C4-2B (cell line): ENCODE measurements at regions not wholly inside any gene's neighbourhood (a gene's known extent, or its start where the extent isn't known, plus 50 kb on each side); places are given as distances from the start of the nearest gene placed in this dataset.
"Not testable (repeated sequence)": the region's sequence is repeated elsewhere in the genome, so short reads cannot be mapped to it uniquely, and the experiment has no call there.

Experiments used
- H3K27ac ChIP-seq: fragments of 450-650 bp; 2 replicates; pipeline ENCODE4 v1.5.1; 2017
- CTCF ChIP-seq: fragments of 450-650 bp; conservative IDR thresholded peaks from 2 replicates; pipeline ENCODE4 v1.5.1; 2017; ENCODE audit warnings: mild to moderate bottlenecking
- ZFX ChIP-seq: fragments of 450-650 bp; IDR thresholded peaks from 2 replicates; pipeline ENCODE4 v1.6.1; 2017

- TF ChIP-seq CTCF (no peak), ZFX (no peak)
- H3K27ac ChIP-seq: no peak overlapping the region
Measured at GRCh38 chr18:22525883-22526282, 108.2 kb upstream of the CTAGE1 start.

- TF ChIP-seq ZFX: no peak
- no peak overlapping the region for H3K27ac ChIP-seq
Measured at GRCh38 chr18:22528291-22528690, 110.6 kb upstream of the CTAGE1 start.

GRCh38 chr18:22534706-22535105, 117.0 kb upstream of the CTAGE1 start:
- not testable (repeated sequence) for H3K27ac ChIP-seq

- TF ChIP-seq CTCF (no peak), ZFX (no peak)
- H3K27ac ChIP-seq: no peak overlapping the region
Measured at GRCh38 chr18:22536558-22536957, 118.8 kb upstream of the CTAGE1 start.

GRCh38 chr18:22538426-22538825, 120.7 kb upstream of the CTAGE1 start:
- no peak for TF ChIP-seq CTCF
- no peak for TF ChIP-seq ZFX
- no peak overlapping the region for H3K27ac ChIP-seq

GRCh38 chr18:22539051-22539765, 121.5 kb upstream of the CTAGE1 start:
- TF ChIP-seq CTCF (no peak), ZFX (no peak)
- H3K27ac ChIP-seq: no peak overlapping the region

GRCh38 chr18:22541232-22541631, 123.5 kb upstream of the CTAGE1 start:
- TF ChIP-seq CTCF (no peak), ZFX (no peak)
- H3K27ac ChIP-seq: no peak overlapping the region

GRCh38 chr18:22542406-22542835, 124.7 kb upstream of the CTAGE1 start:
- TF ChIP-seq CTCF (no peak), ZFX (no peak)
- H3K27ac ChIP-seq: no peak overlapping the region
